NCI-H1417 (cell line): ENCODE measurements at regions not wholly inside any gene's neighbourhood (a gene's known extent, or its start where the extent isn't known, plus 50 kb on each side); places are given as distances from the start of the nearest gene placed in this dataset.
"Not testable (repeated sequence)": the region's sequence is repeated elsewhere in the genome, so short reads cannot be mapped to it uniquely, and the experiment has no call there.

ENCODE experiments used
- DNase-seq, 3 experiments: peaks; one replicate each; lab custom pipeline; 2025; lab: John Stamatoyannopoulos, UW

DNA sequence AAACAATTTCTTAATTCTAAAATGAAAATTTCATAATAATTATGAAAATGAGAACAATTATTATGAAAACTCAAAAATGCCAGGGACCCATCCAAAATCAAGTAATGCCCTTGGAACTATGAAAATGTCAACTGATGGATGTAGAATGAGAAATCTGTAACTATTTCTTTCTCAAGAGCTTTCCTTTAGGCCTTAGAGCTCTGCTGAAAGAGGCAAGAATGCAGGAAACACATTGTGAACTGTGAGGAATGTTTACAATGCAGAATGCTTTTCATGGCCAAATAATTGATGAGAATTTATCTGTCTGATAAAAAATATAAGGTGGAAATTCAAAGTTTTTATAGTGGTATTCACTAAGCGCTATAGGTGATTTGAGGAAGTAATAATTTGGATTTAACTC is 207.1 kb upstream of the PCDH18 start:
- no peak for DNase-seq

DNA sequence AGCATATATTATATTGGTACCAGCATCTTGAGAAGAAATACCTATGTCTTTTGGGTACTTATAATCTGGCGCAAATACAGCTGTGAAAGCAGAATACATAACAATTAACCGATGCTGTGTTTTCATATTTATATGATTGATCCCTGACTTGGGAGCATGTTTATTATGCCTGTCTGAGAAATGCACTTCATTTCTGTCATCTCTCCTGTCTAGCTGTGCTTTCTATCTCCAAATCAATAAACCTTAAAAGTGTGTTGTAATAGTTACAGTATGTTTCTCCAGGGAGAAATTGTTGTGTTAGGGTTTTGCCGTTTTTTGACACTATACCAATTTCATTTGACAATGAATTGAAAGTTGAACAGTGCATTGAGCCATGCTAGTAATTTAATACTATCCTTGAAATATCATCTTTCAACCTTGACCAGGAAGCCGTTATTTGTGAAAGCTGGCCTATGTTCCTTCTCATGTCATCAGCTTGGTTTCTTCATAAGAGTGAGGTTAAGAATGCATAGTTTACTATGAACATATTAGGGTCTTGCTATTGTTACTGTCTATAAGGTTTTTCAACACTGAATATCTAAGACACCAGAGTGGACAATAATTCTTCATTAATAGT is 206.2 kb upstream of the PCDH18 start:
- DNase-seq, result no peak

DNA sequence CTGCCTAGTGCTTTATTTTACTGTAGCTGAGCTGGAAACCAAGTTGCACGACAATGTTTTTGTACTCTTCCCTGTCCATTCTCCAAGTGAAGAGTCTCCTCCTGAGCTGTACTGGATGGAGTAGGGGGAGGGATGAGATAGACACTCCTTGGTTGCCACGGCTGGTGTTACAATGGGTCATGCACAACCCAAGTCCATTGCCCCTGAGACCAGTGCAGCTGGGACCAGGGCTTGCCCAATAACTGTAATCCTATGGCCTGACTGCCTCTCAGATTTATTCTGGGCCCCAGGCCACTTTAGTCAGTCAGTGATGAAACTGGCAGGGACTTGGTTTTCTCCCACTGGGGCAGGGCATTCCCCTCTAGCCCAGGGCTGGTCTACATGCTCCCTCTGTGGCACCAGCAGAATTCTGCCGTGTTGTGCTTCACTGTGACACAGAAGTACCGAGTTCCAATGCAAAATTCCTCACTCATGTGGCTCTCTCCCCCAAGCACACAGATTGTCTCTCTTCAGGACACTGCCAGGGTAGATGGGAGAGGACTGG is 203.3 kb upstream of the PCDH18 start:
- no peak for DNase-seq

DNA sequence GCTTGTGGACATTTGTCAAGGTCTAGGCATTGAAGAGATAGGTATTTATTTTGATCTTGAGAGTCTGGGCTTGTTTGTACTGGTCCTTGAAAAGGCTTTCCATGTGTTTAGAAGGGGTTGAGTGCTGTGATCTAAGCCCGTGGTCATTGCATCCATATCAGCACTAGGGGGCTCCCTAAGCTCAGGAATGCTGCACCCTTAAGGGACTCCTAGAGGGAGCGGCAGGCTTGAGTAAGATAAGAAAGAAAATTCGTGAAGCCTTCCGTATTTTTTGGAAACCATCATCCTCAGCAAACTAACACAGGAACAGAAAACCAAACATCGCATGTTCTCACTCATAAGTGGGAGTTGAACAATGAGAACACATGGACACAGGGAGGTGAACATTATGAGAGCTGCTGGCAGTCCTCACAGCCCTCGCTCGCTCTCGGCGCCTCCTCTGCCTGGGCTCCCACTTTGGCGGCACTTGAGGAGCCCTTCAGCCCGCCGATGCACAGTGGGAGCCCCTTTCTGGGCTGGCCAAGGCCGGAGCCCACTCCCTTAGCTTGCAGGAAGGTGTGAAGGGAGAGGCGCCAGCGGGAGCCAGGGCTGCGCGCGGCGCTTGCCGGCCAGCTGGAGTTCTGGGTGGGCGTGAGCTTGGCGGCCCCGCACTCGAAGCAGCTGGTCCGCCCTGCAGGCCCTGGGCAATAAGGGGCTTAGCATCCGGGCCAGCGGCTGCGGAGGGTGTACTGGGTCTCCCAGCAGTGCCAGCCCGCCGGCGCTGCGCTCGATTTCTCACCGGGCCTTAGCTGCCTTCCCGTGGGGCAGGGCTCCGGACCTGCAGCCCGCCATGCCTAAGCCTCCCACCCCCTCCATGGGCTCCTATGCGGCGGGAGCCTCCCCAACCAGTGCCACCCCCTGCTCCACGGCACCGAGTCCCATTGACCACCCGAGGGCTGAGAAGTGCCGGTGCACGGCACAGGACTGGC is 201.2 kb upstream of the PCDH18 start:
- DNase-seq, result not testable (repeated sequence)

DNA sequence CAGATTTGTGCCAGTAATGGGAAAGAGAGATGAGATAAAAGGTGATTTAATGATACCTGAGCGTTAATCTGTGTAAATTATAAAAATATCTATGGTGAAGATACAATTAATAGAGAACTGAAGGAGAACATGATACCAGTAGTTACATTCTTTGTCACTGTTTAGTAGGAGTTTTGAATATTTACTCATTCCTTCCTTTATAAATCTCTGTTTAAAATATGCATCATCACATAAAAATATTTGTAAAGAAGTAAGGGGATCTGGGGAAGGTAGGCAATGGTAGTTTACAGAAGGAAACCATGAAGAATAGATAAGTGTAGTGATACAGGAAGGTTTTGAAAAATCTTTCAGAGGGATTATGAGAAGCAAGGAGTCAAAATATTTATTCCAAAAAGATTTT is 190.6 kb upstream of the PCDH18 start:
- no peak for DNase-seq

DNA sequence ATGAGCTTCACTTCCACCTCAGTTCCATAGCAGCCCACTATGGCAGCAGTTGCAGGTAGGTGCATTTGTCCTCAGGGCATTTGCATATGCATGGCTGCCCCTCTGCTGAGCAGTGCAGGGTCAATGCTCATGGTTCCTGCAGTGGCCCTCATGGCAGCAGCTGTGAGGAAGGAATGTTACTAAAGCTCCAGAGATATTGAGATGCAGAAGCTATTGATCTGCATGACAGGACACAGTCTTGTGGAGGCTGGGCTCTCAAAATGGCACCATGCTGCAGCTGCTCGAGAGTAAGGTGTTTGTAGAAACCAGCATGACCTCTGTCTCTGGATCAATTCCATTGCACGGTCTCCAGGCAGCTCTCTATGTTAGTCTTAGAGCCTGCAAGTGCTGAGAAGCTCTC is 179.2 kb upstream of the PCDH18 start:
- DNase-seq, result no peak

DNA sequence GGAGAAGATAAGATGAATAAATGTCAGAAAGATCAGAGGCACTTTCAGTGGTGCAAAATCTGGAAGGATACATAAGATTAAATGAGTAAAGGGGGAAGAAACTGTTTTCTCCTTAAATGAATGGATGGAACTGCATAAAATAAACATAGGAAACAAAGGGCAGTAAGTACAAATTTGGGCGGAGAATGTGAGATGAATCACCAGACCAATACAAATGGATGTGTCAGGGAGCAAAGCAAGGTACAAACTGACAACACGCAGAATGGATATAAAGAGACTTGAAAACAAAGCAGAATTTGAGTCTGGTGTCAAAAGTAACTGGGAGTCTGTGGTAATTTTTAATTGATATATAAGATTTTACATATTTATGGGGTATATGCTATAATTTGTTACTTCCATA is 175.3 kb upstream of the PCDH18 start:
- DNase-seq, result no peak

DNA sequence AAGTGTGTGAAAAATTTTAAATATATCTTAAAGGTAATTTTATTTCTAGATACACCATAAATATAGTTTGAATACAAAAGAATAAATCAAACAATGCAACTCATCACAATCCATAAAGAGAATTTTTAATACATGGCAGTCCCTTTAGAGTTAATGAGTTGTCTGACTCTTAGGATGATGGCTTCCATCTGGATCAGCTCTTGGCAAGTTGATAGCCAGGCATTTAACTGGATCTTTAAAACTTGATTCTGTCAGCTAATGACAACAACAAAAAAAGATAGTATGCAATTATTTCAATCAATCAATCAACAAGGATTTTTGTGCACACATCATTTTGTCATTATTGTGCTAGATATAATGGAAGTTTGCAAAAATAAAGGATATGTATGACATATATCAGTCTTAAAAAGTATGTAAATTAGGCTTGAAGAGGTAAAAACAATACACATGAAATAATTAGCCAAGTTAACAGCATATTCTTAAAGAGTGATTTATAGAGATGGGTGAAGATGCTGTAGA is 174.9 kb upstream of the PCDH18 start:
- DNase-seq, result peak in 2 of 3 experiments; percentile 16 to 74

DNA sequence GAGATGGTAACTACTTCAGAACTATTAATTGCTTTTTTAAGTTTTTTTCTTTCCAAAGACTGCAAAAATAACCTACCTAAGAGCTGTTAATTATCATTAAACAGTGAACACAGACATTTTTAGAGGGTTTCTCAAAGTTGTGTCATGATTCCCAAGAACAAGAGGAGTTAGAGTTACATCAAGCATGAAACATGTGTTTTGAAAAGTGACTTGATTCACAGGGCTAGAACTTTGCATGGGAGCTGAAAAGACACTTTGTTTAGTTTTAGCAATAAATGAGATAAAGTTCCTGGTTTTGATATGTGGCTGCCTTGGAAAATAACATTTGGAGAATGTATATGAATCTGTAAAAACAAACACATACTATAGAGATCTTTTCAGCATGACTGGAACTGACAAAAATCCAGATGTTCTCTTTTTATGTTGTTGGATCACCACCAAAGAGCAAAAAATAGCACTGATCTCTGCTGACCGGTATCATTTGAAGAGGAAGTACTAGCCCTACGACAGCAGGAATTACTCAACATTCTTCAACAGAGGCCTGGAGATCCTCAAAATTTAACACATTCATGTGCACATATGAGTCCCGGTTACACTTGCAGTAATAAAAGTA is 173.0 kb upstream of the PCDH18 start:
- no peak for DNase-seq

DNA sequence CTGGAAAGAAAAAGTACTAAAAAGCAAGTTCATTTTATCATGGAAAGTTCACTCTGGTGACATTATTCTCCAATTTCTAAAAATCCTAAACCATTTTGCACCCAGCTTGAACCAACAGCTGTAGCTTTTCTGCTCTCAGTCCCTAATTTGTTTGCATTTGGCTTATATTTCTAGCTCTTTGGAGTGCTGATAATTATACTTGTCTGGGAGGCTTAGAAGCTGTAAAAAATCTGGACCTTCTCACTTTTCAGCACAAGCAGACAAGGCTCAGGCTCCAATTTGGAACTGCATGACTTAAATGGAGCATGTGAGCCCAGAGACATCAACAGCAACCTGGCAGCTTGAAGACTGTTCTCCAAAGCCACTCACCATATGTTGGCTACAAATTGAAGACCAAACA is 170.9 kb upstream of the PCDH18 start:
- DNase-seq, result peak; percentile 42 to 92 (median 60)

DNA sequence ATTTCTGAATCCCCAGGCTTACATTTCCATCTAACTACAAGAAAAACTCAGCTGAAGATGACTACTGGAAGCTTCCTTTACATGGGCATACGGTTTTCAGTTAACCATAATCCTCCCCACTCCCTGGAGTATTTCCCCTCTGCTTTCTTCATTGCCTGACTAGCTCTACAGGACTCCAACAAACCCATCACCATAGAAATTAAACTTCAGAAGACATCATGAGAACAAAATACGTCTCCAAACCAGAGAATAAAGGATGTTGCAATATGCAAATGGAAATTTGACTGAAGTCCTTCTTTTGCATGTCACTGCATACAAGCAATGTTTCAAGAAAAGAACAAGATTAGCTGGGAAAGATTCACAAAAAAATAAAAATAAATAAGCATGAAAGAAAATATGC is 170.2 kb upstream of the PCDH18 start:
- DNase-seq, result peak in 2 of 3 experiments; percentile 3 to 52

DNA sequence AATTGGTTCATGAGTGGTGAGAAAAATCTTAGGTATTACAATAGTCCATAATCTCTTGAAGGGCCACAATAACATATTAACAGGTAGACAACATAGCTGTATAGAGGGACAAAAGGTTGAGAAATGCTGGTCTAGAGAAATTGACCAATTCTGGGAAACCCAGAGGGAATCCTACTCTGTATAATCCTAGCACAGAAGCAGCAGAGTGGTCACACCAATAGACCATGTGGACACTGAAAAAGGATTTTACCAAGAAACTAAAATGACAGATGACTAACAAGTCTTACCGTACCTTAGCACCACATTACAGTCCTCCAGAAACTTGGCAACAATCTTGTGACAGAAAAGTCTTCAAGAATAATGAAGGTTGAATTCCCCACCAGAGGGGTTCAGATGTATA is 169.1 kb upstream of the PCDH18 start:
- DNase-seq, result no peak

DNA sequence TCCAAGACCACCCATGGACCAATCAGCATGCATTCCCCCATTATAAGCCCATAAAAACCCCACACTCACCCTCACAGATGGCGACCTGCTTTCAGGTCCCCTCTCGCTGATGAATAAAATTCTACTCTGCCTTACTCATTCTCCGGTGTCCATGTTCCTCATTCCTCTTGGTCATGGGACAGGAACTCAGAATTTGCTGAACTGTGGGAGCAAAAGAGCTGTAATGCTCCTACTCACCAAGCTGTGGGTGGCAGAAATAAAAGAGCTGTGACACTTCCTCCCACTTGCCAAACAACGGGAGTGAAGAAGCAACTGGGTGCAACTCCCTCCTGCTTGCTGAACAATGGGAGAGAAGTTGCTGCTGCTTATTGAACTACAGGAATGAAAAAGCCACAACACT is 168.5 kb upstream of the PCDH18 start:
- no peak for DNase-seq

DNA sequence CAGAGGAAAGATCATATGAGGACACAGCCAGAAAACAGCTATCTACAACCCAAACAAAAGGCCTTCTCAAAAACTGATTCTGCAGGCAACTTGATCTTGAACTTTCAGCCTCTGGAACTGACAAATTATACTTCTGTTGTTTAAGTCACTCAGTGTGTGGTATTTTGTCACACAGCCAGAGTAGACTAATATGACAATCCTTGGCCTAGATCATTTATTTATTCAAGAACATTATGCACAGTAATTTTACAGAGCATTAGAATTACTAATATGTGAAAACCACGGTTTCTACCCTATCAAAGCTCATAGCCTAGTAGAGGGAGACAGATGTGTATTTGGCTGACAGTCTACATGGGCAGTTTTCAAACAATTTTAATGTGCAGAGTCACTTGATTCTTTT is 167.8 kb upstream of the PCDH18 start:
- DNase-seq, result no peak

DNA sequence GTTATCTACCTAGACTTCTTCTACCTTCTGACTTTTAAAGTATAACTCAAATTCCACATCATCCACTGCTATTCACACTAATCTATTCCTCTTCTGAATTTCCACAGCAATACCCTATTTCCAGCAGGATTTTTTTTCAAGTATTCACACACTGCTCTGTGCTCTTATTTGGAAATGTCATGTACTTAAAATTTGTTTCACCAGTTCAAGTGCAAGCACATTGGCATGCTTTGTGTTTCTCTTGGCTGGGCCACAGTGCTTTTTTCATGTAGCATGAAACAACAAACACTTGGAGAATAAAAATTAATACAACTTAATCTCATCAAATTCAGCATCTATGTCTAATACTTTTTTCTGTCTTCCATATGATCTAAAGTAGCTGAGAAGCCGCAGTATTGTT is 161.8 kb upstream of the PCDH18 start:
- DNase-seq, result no peak

DNA sequence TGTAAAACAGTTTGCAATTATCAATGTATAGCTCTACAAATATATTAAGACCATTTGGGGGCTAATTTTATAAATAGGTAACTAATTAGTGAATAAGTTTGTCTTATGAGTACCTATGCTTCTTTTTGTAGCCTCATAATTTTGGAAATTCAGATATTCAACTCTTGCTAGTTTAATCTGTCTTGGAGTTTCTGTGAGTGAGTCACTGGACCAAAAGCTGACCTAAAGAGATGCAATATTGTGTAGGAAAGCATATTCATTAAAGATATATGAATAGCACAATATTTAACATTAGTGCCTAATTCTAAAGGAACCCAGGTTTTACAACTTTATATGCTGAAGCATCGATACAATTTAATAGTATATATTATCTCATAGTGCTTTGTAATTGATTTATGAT is 161.3 kb upstream of the PCDH18 start:
- DNase-seq, result no peak

DNA sequence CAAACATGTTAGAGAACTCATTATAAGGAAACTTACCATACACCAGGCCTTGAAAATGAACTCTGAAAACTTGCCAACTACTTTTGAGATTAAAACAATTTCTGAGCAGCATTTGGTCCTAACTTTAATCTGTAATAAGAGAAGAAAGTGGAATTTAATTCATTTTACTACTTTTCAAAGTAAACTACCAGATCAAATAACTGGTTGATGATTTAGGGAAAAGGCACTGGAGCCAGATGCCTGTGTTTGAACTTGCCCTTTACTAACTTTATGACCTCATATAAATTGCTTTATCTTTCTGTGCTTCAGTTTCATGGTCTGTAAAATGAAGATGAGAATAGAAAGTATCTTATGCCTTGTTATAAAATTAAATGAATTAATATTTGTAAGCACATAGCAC is 159.9 kb upstream of the PCDH18 start:
- DNase-seq, result no peak

DNA sequence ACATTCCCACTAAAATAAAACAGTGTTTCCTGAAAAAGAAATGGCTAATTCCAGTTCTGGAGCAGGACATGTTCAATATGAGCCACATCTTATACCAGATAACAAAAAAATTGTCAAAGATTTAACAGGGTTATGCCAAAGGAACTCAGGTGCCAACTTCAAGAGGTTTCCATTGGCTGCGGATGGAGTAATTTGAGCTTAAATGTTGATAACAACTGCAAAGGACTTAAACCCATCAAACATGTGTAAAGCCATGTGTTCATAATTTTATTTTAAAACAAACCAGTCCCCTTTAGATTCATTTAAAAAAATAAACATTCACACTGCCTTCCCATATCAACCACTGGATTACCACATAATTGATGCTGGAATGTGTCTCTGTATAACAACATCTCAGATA is 156.4 kb upstream of the PCDH18 start:
- DNase-seq, result no peak

DNA sequence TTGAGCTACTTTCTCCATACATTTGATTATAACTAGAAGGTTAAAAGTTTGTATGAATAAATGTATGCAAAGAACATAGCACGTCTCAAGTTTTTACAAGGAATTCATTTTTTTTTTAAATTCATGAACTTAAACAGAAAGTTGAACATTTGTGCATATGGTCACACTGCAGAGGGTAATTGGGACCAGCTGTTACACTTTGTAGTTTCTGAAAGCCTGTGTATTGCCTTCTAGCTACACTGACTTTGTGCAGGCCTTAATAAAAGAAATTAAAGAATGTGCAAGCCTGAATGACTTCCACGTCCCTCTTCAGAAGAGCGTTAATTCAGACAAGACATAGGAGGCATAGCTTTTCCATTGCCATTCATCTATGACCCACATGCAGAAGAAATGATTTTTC is 153.1 kb upstream of the PCDH18 start:
- no peak for DNase-seq

DNA sequence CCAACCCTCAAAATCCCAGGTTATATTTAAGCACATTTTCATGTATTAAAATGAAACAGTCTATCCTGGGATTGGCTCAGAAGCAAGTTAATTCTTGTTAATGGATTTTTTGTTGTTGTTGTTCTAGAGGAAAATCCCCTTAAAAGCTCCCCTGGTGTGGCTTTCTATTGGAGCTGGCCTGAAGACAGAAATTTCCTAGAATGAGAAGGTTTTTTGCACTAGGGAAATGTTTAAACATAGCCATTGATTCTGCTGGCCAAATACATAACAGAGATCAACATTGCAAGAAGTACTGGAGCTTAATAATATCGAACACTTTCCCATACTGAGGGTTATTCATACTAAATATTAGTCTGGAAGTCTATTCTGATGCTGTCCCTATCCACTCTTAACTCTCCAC is 148.8 kb upstream of the PCDH18 start:
- no peak for DNase-seq

DNA sequence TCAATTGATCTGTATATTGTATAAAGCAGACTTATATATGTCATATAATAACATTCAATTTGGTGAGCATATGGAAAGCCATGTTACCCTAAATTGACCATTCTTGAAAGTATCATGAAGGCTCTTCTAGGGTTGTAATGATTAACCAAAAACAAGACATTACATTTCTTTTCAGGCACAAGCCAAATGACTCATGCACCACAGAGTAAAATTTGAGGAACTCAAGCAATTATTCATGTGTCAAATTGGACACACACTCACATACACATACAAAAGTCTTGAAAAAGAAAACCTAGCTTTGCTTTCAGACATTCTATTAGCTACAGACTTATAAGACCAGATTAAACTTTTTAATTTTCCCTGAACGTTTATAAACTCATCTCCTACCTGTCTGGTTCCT is 146.5 kb upstream of the PCDH18 start:
- no peak for DNase-seq

DNA sequence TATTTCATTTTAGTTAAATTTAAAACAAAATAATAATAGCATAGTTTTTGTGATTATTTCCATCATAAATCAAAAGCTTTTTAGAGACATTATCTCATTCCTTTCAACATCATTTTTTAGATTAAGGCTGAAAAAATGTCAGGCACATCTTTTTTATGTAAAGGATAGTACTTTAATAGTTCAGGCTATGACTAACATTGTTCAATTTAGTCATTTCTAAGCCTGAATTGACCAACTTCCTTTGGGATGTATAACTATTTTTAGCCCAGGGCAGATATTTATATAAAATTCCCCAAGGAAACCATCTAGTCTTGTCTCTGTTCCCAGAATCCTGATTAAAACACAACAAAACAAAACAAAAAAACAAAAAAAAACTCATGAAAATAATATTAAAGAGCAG is 145.6 kb upstream of the PCDH18 start:
- no peak for DNase-seq
